Trophoblast cell (in vitro differentiated cells and primary cell): ENCODE measurements at regions not wholly inside any gene's neighbourhood (a gene's known extent, or its start where the extent isn't known, plus 50 kb on each side); places are given as distances from the start of the nearest gene placed in this dataset.

Experiments used
- DNase-seq, 2 donors: peaks; one replicate each; pipeline ENCODE4 v3.0.0-alpha.2; 2016
- H2AFZ ChIP-seq: 2 replicates; pipeline ENCODE4 v1.6.1; 2013; ENCODE audit warnings: low read length, moderate library complexity, mild to moderate bottlenecking; ENCODE audit not compliant: insufficient read depth, poor library complexity
- H2AK5ac ChIP-seq: 2 replicates; pipeline ENCODE4 v1.6.1; 2013; ENCODE audit warnings: mild to moderate bottlenecking, low read length
- H2BK120ac ChIP-seq: 2 replicates; pipeline ENCODE4 v1.6.1; 2013; ENCODE audit warnings: low read length, mild to moderate bottlenecking, moderate library complexity; ENCODE audit not compliant: insufficient read depth, poor library complexity
- H2BK12ac ChIP-seq: 2 replicates; pipeline ENCODE4 v1.6.1; 2013; ENCODE audit warnings: mild to moderate bottlenecking, low read length, moderate library complexity
- H2BK5ac ChIP-seq: 2 replicates; pipeline ENCODE4 v1.6.1; 2013; ENCODE audit warnings: low read length, low read depth, moderate library complexity, mild to moderate bottlenecking; ENCODE audit not compliant: poor library complexity
- H3K14ac ChIP-seq: 2 replicates; pipeline ENCODE4 v1.6.1; 2013; ENCODE audit warnings: mild to moderate bottlenecking, low read length
- H3K18ac ChIP-seq: 2 replicates; pipeline ENCODE4 v1.6.1; 2013; ENCODE audit warnings: mild to moderate bottlenecking, low read length
- H3K23ac ChIP-seq: 2 replicates; pipeline ENCODE4 v1.6.1; 2013; ENCODE audit warnings: low read length
- H3K27ac ChIP-seq: 2 replicates; pipeline ENCODE4 v1.5.1; 2013; ENCODE audit warnings: low read depth, mild to moderate bottlenecking, inconsistent platforms, low read length, moderate library complexity
- H3K27me3 ChIP-seq: 2 replicates; pipeline ENCODE4 v1.6.1; 2013; ENCODE audit warnings: inconsistent platforms, mild to moderate bottlenecking, low read length, moderate library complexity; ENCODE audit not compliant: insufficient read depth
- H3K36me3 ChIP-seq, 2 experiments: 1 replicate in 1 of 2; 2 replicates in 1 of 2; pipeline ENCODE4 v1.6.1; 2013; ENCODE audit warnings: low read length in 2 of 2, mild to moderate bottlenecking in 2 of 2, moderate library complexity in 1 of 2; ENCODE audit not compliant: insufficient read depth in 2 of 2, control insufficient read depth in 1 of 2
- H3K4ac ChIP-seq: 2 replicates; pipeline ENCODE4 v1.6.1; 2013; ENCODE audit warnings: low read depth, mild to moderate bottlenecking, low read length, moderate library complexity
- H3K4me1 ChIP-seq, 2 experiments: 1 replicate in 1 of 2; 2 replicates in 1 of 2; pipeline ENCODE4 v1.6.1; 2013; ENCODE audit warnings: low read length in 2 of 2, mild to moderate bottlenecking in 2 of 2, moderate library complexity in 1 of 2; ENCODE audit not compliant: insufficient read depth in 2 of 2, control insufficient read depth in 1 of 2
- H3K4me2 ChIP-seq: 2 replicates; pipeline ENCODE4 v1.6.1; 2013; ENCODE audit warnings: inconsistent platforms, mild to moderate bottlenecking, low read length, moderate library complexity
- H3K4me3 ChIP-seq: 2 replicates; pipeline ENCODE4 v1.5.1; 2013; ENCODE audit warnings: mild to moderate bottlenecking, low read depth, low read length, inconsistent platforms
- H3K79me1 ChIP-seq: one replicate; pipeline ENCODE4 v1.6.1; 2013; ENCODE audit warnings: low read length
- H3K79me2 ChIP-seq: 2 replicates; pipeline ENCODE4 v1.6.1; 2013; ENCODE audit warnings: low read length, mild to moderate bottlenecking; ENCODE audit not compliant: control insufficient read depth, insufficient read depth, poor library complexity
- H3K9ac ChIP-seq: 2 replicates; pipeline ENCODE4 v1.6.1; 2013; ENCODE audit warnings: mild to moderate bottlenecking, low read length
- H3K9me3 ChIP-seq: 2 replicates; pipeline ENCODE4 v1.6.1; 2013; ENCODE audit warnings: low read depth, mild to moderate bottlenecking, control low read depth, inconsistent platforms, low read length; ENCODE audit not compliant: insufficient read depth
- H4K12ac ChIP-seq: 2 replicates; pipeline ENCODE4 v1.6.1; 2013; ENCODE audit warnings: low read depth, mild to moderate bottlenecking, low read length, moderate library complexity
- H4K8ac ChIP-seq: 2 replicates; pipeline ENCODE4 v1.6.1; 2013; ENCODE audit warnings: low read depth, mild to moderate bottlenecking, low read length, moderate library complexity
- H4K91ac ChIP-seq: one replicate; pipeline ENCODE4 v1.6.1; 2013; ENCODE audit warnings: low read depth, mild to moderate bottlenecking, low read length, moderate library complexity
- WGBS: extraction: QIAGEN DNeasy Blood & Tissue Kit; methylation state at CpG from one replicate; pipeline ENCODE4 v1.1.7; 2013; ENCODE audit warnings: missing lambda C conversion rate; ENCODE audit not compliant: insufficient read length, insufficient coverage; ENCODE audit errors: extremely low coverage; 5-methylcytosine and 5-hydroxymethylcytosine counted together

- Histone ChIP-seq H2BK120ac (no peak overlapping the region), H3K14ac (no peak overlapping the region)
These were observed 117.2 kb downstream of the SLC25A24 start for GRCh38 chr1:108082738-108083562.

GRCh38 chr1:108082001-108082400 lies 117.0 kb upstream of the VAV3 start:
- Histone ChIP-seq H4K12ac (no peak overlapping the region), H3K4me3 (no peak overlapping the region), H3K23ac (no peak overlapping the region), H2AFZ (no peak overlapping the region), H3K36me3 (no peaks in the 10 kb centered on the region), H3K27ac (no peak overlapping the region), H2BK120ac (no peak overlapping the region), H3K14ac (no peak overlapping the region), H4K91ac (no peak overlapping the region), H2AK5ac (no peak overlapping the region), H3K18ac (no peak overlapping the region), H2BK5ac (no peak overlapping the region), H3K4ac (no peak overlapping the region), H2BK12ac (no peak overlapping the region), H3K79me2 (no peaks in the 10 kb centered on the region), H3K9me3 (peaks cover 2% of the 10 kb centered on the region), H3K79me1 (peaks cover 2% of the 10 kb centered on the region), H3K9ac (no peak overlapping the region), H3K27me3 (no peaks in the 10 kb centered on the region), H3K4me2 (no peak overlapping the region), H3K4me1 (peaks cover 3 to 7% of the 10 kb centered on the region in 2 experiments), H4K8ac (no peak overlapping the region)
- DNase-seq: peak in 1 of 2 donors; percentile 23
- WGBS: no CpG with 5 or more reads among the region's 4 CpGs

More at GRCh38 chr1:108082738-108083562, 117.2 kb downstream of the SLC25A24 start:
- Histone ChIP-seq H4K91ac (no peak overlapping the region), H3K18ac (no peak overlapping the region), H4K8ac (no peak overlapping the region), H3K9me3 (peaks cover 2% of the 10 kb centered on the region), H4K12ac (no peak overlapping the region), H3K27me3 (no peaks in the 10 kb centered on the region), H3K36me3 (no peaks in the 10 kb centered on the region), H3K27ac (no peak overlapping the region), H2AFZ (no peak overlapping the region), H3K79me2 (no peaks in the 10 kb centered on the region), H3K9ac (no peak overlapping the region), H2BK12ac (no peak overlapping the region), H3K4me2 (no peak overlapping the region), H3K4me1 (peaks cover 3 to 7% of the 10 kb centered on the region in 2 experiments), H3K23ac (no peak overlapping the region), H2BK5ac (no peak overlapping the region), H3K4me3 (no peak overlapping the region), H3K4ac (no peak overlapping the region), H3K79me1 (peaks cover 2% of the 10 kb centered on the region), H2AK5ac (no peak overlapping the region)
- DNase-seq: no peak
- no CpG with 5 or more reads among the region's 4 CpGs for WGBS

DNA sequence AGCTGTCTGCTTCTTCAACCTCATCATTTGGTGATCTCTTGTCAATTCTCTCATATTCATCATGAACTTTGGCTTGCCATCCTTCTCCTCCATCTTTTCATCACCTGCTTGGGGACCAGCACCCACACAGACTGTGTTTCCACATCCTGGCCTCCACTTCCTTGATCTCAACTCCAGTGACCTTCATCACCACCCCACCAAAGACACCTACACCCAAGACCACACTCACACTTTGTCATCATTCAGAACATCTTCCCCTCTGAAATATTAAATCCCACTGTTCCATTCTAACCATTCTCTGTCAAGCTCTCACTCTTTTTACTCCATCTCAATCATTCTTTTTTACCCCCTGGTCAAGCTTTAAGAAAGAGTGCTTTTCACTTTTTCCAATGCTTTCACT lies 115.5 kb upstream of the VAV3 start:
- H3K79me1 ChIP-seq: peaks cover under 1% of the 10 kb centered on the region
- H3K36me3 ChIP-seq: no peaks in the 10 kb centered on the region
- no peak overlapping the region for H4K8ac ChIP-seq
- peaks cover 3 to 5% of the 10 kb centered on the region in 2 experiments for H3K4me1 ChIP-seq
- H3K4me2 ChIP-seq: no peak overlapping the region
- H3K79me2 ChIP-seq: no peaks in the 10 kb centered on the region
- H4K12ac ChIP-seq: no peak overlapping the region
- no peak overlapping the region for H2BK5ac ChIP-seq
- H2AFZ ChIP-seq: no peak overlapping the region
- H3K23ac ChIP-seq: no peak overlapping the region
- H2BK120ac ChIP-seq: no peak overlapping the region
- no peak overlapping the region for H2BK12ac ChIP-seq
- H3K18ac ChIP-seq: no peak overlapping the region
- H3K9ac ChIP-seq: no peak overlapping the region
- H2AK5ac ChIP-seq: no peak overlapping the region
- H3K4me3 ChIP-seq: no peak overlapping the region
- no peak overlapping the region for H3K4ac ChIP-seq
- no peaks in the 10 kb centered on the region for H3K27me3 ChIP-seq
- H3K9me3 ChIP-seq: peaks cover 2% of the 10 kb centered on the region
- DNase-seq: no peak
- no peak overlapping the region for H3K27ac ChIP-seq
- H4K91ac ChIP-seq: no peak overlapping the region
- H3K14ac ChIP-seq: no peak overlapping the region

GRCh38 chr1:108079440-108080025 lies 114.6 kb upstream of the VAV3 start:
- H3K79me2 ChIP-seq: no peaks in the 10 kb centered on the region
- no peak overlapping the region for H3K23ac ChIP-seq
- H4K8ac ChIP-seq: no peak overlapping the region
- no peak overlapping the region for H2AFZ ChIP-seq
- H3K9ac ChIP-seq: no peak overlapping the region
- no peak for DNase-seq
- no peaks in the 10 kb centered on the region for H3K4me1 ChIP-seq
- H3K27ac ChIP-seq: no peak overlapping the region
- H2BK120ac ChIP-seq: no peak overlapping the region
- H3K14ac ChIP-seq: no peak overlapping the region
- H3K9me3 ChIP-seq: no peaks in the 10 kb centered on the region
- H3K27me3 ChIP-seq: no peaks in the 10 kb centered on the region
- no CpG with 5 or more reads among the region's 6 CpGs for WGBS
- H3K36me3 ChIP-seq: no peaks in the 10 kb centered on the region
- no peak overlapping the region for H4K91ac ChIP-seq
- no peak overlapping the region for H2BK12ac ChIP-seq
- no peak overlapping the region for H2BK5ac ChIP-seq
- no peak overlapping the region for H3K18ac ChIP-seq
- H3K4me3 ChIP-seq: no peak overlapping the region
- no peak overlapping the region for H2AK5ac ChIP-seq
- no peaks in the 10 kb centered on the region for H3K79me1 ChIP-seq
- no peak overlapping the region for H3K4ac ChIP-seq
- H4K12ac ChIP-seq: no peak overlapping the region
- no peak overlapping the region for H3K4me2 ChIP-seq
